GM23338 (cell line): ENCODE measurements at regions not wholly inside any gene's neighbourhood (a gene's known extent, or its start where the extent isn't known, plus 50 kb on each side); places are given as distances from the start of the nearest gene placed in this dataset.

Experiments used
- CREB1 ChIP-seq: fragments of 250-450 bp; sonication (Bioruptor Pico); IDR thresholded peaks from 2 replicates; pipeline ENCODE4 v1.5.0; 2020; ENCODE audit warnings: low read depth, mild to moderate bottlenecking, moderate library complexity
- EZH2 ChIP-seq: fragments of 200-600 bp; sonication (generic); IDR thresholded peaks from one replicate; pipeline ENCODE4 v1.8.0; 2017; ENCODE audit warnings: antibody characterized with exemption, mild to moderate bottlenecking, low read depth; ENCODE audit not compliant: unreplicated experiment
- EZH2phosphoT487 ChIP-seq: fragments of 200-600 bp; sonication (generic); IDR thresholded peaks from one replicate; pipeline ENCODE4 v1.8.1; 2018; ENCODE audit warnings: antibody characterized with exemption; ENCODE audit not compliant: unreplicated experiment
- REST ChIP-seq: IDR thresholded peaks from one replicate; pipeline ENCODE4 v1.6.1; 2018; ENCODE audit warnings: antibody characterized with exemption; ENCODE audit not compliant: unreplicated experiment
- STAT1 ChIP-seq: IDR thresholded peaks from one replicate; pipeline ENCODE4 v1.6.1; 2016; ENCODE audit warnings: antibody characterized with exemption; ENCODE audit not compliant: unreplicated experiment
- ZNF114 ChIP-seq: fragments of 250-450 bp; sonication (Bioruptor Pico); IDR thresholded peaks from 2 replicates; pipeline ENCODE4 v1.5.0; 2020; ENCODE audit warnings: mild to moderate bottlenecking, moderate library complexity
- ZNF331 ChIP-seq: fragments of 250-450 bp; sonication (Bioruptor Pico); IDR thresholded peaks from 2 replicates; pipeline ENCODE4 v1.5.0; 2020; ENCODE audit warnings: low read depth, mild to moderate bottlenecking, moderate library complexity
- ZNF462 ChIP-seq: fragments of 250-450 bp; sonication (Bioruptor Pico); IDR thresholded peaks from 2 replicates; pipeline ENCODE4 v1.5.0; 2020; ENCODE audit warnings: mild to moderate bottlenecking, moderate library complexity

GRCh38 chr18:42412896-42413295 is 457.9 kb downstream of the PIK3C3 start (continued):
- TF ChIP-seq ZNF462 (no peak), EZH2phosphoT487 (no peak), EZH2 (no peak), REST (no peak), CREB1 (no peak), STAT1 (no peak), ZNF331 (CRISPR knock-in tag) (no peak), ZNF114 (CRISPR knock-in tag) (no peak)
